LNCaP clone FGC (cell line): ENCODE measurements at regions not wholly inside any gene's neighbourhood (a gene's known extent, or its start where the extent isn't known, plus 50 kb on each side); places are given as distances from the start of the nearest gene placed in this dataset.

ENCODE experiments used
- DNase-seq: peaks from one replicate; pipeline ENCODE4 v3.0.0-alpha.2; 2011; ENCODE audit warnings: low read depth
- H3K4me3 ChIP-seq: 2 replicates; pipeline ENCODE4 v1.5.1; 2011; ENCODE audit warnings: mild to moderate bottlenecking, low read depth, low read length, control low read depth
- CTCF ChIP-seq: IDR thresholded peaks from 2 replicates; pipeline ENCODE4 v1.5.1; 2012; ENCODE audit warnings: mild to moderate bottlenecking; ENCODE audit not compliant: control insufficient read depth, insufficient read depth; ENCODE audit errors: extremely low read depth

- H3K4me3 ChIP-seq = no peak overlapping the region
- DNase-seq = no peak
- no peak for TF ChIP-seq CTCF
Observed at GRCh38 chr5:173452119-173452905, 124.1 kb upstream of the STC2 start.

GRCh38 chr5:173451651-173452050 is 123.4 kb upstream of the STC2 start:
- TF ChIP-seq CTCF = no peak
- DNase-seq = no peak
- H3K4me3 ChIP-seq = no peak overlapping the region

GRCh38 chr5:173451031-173451430 is 122.8 kb upstream of the STC2 start:
- no peak for DNase-seq
- peak; percentile 52 for TF ChIP-seq CTCF
- H3K4me3 ChIP-seq = no peak overlapping the region

GRCh38 chr5:173450188-173450587 is 122.0 kb upstream of the STC2 start:
- H3K4me3 ChIP-seq = no peak overlapping the region
- TF ChIP-seq CTCF = no peak
- no peak for DNase-seq

GRCh38 chr5:173448856-173449255 is 120.6 kb upstream of the STC2 start:
- no peak overlapping the region for H3K4me3 ChIP-seq
- no peak for TF ChIP-seq CTCF
- no peak for DNase-seq

- no peak for DNase-seq
- H3K4me3 ChIP-seq = no peak overlapping the region
- no peak for TF ChIP-seq CTCF
Observed at GRCh38 chr5:173443971-173444370, 115.8 kb upstream of the STC2 start.

GRCh38 chr5:173441053-173441628 is 112.9 kb upstream of the STC2 start:
- no peak overlapping the region for H3K4me3 ChIP-seq
- DNase-seq = no peak
- no peak for TF ChIP-seq CTCF
